Activated T-helper 1 cell treated with anti-CD3 and anti-CD28 coated beads, Interleukin-2, amount 50 U/mL, for 16 hours (primary cell): ENCODE measurements at regions not wholly inside any gene's neighbourhood (a gene's known extent, or its start where the extent isn't known, plus 50 kb on each side); places are given as distances from the start of the nearest gene placed in this dataset.
"Not testable (repeated sequence)": the region's sequence is repeated elsewhere in the genome, so short reads cannot be mapped to it uniquely, and the experiment has no call there.

ENCODE experiments used
- DNase-seq, 2 donors: peaks; one replicate each; pipeline ENCODE4 v3.0.0-alpha.2; 2020; ENCODE audit warnings: low read depth in 1 of 2, low spot score in 1 of 2

DNA sequence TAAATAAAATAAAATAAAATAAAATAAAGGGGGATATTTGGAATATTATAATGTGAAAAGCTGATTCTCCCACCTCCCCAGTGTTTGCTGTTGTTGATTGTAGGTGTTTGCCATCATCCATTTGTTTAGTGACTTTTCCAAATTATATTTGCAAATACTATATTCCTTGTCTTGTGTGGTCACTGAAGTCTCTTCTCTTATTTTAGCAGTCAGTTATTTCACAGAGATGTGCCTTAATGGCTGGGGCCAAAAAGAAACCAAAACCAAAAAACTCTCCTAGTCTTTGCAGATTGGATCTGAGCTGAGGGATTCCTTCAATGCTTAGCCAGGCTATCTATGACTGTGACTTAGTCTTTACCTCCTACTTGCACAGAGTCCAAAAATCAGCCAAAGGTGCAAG, 70.9 kb upstream of the ZNF169 start:
- DNase-seq, result no peak

DNA sequence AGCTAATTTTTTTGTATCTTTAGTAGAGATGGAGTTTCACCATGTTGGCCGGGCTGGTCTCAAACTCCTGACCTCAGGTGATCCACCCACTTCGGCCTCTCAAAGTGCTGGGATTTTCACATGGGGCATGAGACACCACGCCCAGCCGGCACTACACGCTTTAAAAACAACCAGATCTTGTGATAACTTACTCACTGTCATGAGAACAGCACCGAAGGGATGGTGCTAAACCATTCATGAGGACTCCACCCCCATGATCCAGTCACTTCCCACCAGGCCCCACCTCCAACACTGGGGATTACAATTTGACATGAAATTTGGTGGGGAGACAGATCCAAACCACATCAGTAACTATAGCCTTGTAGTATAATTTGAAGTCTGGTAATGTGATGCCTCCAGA, 67.4 kb upstream of the ZNF169 start:
- DNase-seq, result not testable (repeated sequence)

DNA sequence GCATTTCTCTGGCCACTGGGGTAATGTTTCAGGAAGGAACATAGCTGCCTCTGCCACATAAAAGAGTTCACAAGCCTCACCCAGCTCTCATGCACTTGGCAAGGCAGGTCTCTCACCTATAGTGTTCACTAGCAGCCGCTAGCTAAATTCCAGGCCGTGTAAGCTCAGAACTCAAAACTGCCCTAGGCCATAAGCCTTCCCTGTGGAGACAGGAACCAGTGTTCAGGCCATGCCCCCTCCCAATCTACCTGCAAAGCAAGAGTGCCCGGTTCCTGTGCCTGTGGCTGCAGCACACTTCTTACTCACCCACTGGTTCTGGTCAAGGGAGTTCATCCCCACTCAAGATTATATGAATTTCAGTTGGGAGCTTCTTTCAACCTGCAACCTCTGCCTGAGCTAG, 60.7 kb upstream of the ZNF169 start:
- DNase-seq, result no peak

DNA sequence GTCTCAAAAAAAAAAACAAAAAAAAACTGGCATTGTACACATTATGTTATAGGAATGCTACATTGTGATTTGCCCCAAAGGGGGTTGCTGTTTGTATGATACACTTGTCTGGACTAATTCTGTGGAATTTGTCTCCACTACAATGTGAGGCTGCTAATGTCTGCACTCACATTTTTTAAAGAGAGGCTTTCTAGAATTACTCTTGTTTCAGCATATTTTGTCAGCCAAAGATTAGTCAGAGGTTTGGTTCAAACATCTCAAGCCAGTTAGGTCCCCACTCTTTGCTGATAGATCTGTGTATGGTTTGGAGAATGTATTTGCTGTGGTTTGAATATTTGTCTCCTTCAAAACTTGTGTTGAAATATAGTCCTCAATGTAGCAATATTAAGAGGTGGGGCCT, 59.3 kb upstream of the ZNF169 start:
- no peak for DNase-seq

DNA sequence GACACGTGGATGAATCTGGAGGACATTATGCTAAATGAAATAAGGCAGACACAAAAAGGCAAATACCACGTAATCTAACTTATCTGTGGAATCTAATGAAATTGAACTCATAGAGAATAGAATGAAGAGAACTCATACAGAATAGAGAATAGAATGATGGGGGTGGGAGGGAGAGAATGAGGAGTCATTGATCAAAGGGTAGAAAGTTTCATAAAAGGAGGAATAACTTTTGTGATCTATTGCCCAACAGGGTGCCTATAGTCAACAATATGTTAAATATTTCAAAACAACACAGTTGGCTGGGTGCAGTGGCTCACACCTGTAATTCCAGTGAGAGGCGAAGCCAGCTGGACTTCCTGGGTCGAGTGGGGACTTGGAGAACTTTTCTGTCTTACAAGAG, 54.9 kb upstream of the ZNF169 start:
- DNase-seq, result no peak

DNA sequence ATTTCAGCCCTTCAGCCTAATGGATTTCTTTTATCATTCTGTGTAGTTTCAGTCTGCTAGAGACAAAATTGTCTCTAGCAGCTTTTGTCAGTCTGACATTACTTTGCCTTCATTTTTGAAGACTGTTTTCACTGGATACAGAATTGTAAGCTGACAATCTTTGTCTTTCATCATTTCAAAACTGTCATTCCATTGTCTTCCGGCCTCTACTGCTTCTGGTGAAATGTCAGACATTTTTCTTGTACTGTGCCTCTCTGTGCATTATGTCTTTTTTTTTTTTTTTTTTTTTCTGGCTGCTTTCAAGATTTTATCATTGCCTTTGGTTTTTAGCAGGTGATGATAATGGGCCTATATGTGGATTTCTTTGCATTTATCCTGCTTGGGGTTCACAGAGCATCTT, 51.3 kb upstream of the ZNF169 start:
- DNase-seq, result no peak
